Smooth muscle cell (in vitro differentiated cells): ENCODE measurements at regions not wholly inside any gene's neighbourhood (a gene's known extent, or its start where the extent isn't known, plus 50 kb on each side); places are given as distances from the start of the nearest gene placed in this dataset.

Experiments
- DNase-seq: peaks from one replicate; lab custom pipeline; 2025; ENCODE audit not compliant: unreplicated experiment; lab: John Stamatoyannopoulos, UW
- H2AFZ ChIP-seq: fragments of 200-600 bp; sonication (generic); 2 replicates; pipeline ENCODE4 v1.6.0; 2016; ENCODE audit warnings: antibody characterized with exemption, low read depth, mild to moderate bottlenecking
- H3F3A ChIP-seq: fragments of 200-600 bp; sonication (generic); 2 replicates; pipeline ENCODE4 v1.6.0; 2017; ENCODE audit warnings: antibody characterized with exemption, low read depth
- H3K27ac ChIP-seq: fragments of 200-600 bp; sonication (generic); 2 replicates; pipeline ENCODE4 v1.5.1; 2016; ENCODE audit warnings: low read depth, mild to moderate bottlenecking
- H3K27me3 ChIP-seq: fragments of 200-600 bp; sonication (generic); 2 replicates; pipeline ENCODE4 v1.6.1; 2016; ENCODE audit warnings: low read depth, mild to moderate bottlenecking
- H3K36me3 ChIP-seq: fragments of 200-600 bp; sonication (generic); 2 replicates; pipeline ENCODE4 v1.5.1; 2016; ENCODE audit warnings: low read depth
- H3K4me1 ChIP-seq: fragments of 200-600 bp; sonication (generic); 2 replicates; pipeline ENCODE4 v1.5.1; 2016; ENCODE audit warnings: low read depth
- H3K4me2 ChIP-seq: fragments of 200-600 bp; sonication (generic); 2 replicates; pipeline ENCODE4 v1.6.0; 2016; ENCODE audit warnings: mild to moderate bottlenecking
- H3K4me3 ChIP-seq: fragments of 200-600 bp; sonication (generic); 2 replicates; pipeline ENCODE4 v1.5.1; 2016; ENCODE audit warnings: mild to moderate bottlenecking
- H3K79me2 ChIP-seq: fragments of 200-600 bp; sonication (generic); 2 replicates; pipeline ENCODE4 v1.6.0; 2016; ENCODE audit warnings: low read depth, mild to moderate bottlenecking
- H3K9ac ChIP-seq: fragments of 200-600 bp; sonication (generic); 2 replicates; pipeline ENCODE4 v1.6.0; 2016; ENCODE audit warnings: low read depth
- H3K9me3 ChIP-seq: fragments of 200-600 bp; sonication (generic); replicated peaks from 2 replicates; pipeline ENCODE4 v1.5.1; 2016; ENCODE audit warnings: low read depth
- H4K20me1 ChIP-seq: fragments of 200-600 bp; sonication (generic); 2 replicates; pipeline ENCODE4 v1.6.0; 2016; ENCODE audit warnings: low read depth
- CTCF ChIP-seq: fragments of 200-600 bp; sonication (generic); IDR thresholded peaks from 2 replicates; pipeline ENCODE4 v1.5.1; 2017; ENCODE audit warnings: borderline replicate concordance, mild to moderate bottlenecking, antibody characterized with exemption; ENCODE audit not compliant: insufficient read depth, poor library complexity, severe bottlenecking
- WGBS: methylation state at CpG from one replicate; pipeline ENCODE4 v1.1.7; 2016; ENCODE audit warnings: low lambda C conversion rate; 5-methylcytosine and 5-hydroxymethylcytosine counted together

DNA sequence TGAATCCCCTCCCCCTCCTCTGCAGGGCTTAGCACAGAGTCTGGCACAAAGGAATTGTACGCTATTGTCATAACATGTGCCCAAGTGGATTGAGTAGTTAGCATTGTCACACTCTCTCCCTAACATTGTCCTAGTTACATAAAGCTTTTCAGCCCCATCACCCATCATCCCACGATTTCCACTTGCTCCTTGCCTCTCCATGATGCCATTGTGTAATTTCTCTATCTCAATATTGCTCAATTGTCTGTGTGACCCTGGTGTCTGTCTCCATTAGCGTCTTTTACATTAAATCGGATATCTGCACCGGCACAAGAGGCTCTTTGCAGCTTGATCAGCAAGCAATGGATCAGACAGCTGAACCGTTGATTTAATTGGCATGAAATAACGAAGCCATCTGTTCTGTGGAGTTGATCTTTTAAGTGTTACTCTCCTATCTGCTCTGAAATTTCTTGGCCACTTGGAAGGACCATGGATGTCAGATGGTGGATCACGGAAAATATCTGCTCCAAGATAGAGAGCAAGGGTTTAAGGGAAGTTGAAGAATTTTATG is 77.0 kb upstream of the HS3ST4 start:
- Histone ChIP-seq H3K4me2 (no peak overlapping the region), H3K9me3 (no peaks in the 10 kb centered on the region), H3K9ac (no peak overlapping the region), H3K4me1 (no peaks in the 10 kb centered on the region), H3K79me2 (no peaks in the 10 kb centered on the region), H4K20me1 (no peaks in the 10 kb centered on the region), H3K27me3 (no peaks in the 10 kb centered on the region), H3K36me3 (no peaks in the 10 kb centered on the region), H3K27ac (no peak overlapping the region), H2AFZ (no peak overlapping the region), H3F3A (no peaks in the 10 kb centered on the region), H3K4me3 (no peak overlapping the region)
- no peak for DNase-seq
- WGBS, result 91% methylated on average over 8 of the region's 8 CpGs
- TF ChIP-seq CTCF, result no peak

DNA sequence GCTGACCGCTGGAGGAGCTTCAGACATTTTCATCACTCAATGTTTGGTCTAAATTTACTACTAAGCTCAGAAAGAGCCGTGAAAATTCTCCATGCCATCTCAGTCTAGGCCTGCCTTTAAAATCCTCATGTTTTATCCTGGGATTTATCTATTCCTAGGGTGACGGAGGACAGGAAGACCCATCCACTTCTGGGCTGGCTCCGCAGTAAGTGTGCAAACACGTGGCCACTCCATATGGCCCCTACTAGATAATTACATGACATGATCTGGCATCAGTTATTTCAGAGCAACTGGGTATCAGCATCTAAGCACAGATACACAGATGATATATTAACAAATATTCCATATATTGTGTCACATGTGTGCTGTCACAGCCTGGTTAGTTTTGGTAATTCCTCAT is 77.8 kb upstream of the HS3ST4 start:
- DNase-seq, result no peak
- WGBS, result 61% methylated on average over 5 of the region's 5 CpGs
- Histone ChIP-seq H3K9ac (no peak overlapping the region), H3K27me3 (no peaks in the 10 kb centered on the region), H3K4me3 (no peak overlapping the region), H4K20me1 (no peaks in the 10 kb centered on the region), H3F3A (no peaks in the 10 kb centered on the region), H3K4me2 (no peak overlapping the region), H3K36me3 (no peaks in the 10 kb centered on the region), H3K79me2 (no peaks in the 10 kb centered on the region), H3K27ac (no peak overlapping the region), H3K4me1 (no peaks in the 10 kb centered on the region), H3K9me3 (no peaks in the 10 kb centered on the region), H2AFZ (no peak overlapping the region)
- TF ChIP-seq CTCF, result no peak

- Histone ChIP-seq H3K36me3 (no peaks in the 10 kb centered on the region), H3K4me3 (no peak overlapping the region), H3F3A (no peaks in the 10 kb centered on the region), H3K27ac (no peak overlapping the region), H3K4me2 (no peak overlapping the region), H3K9me3 (no peaks in the 10 kb centered on the region), H4K20me1 (no peaks in the 10 kb centered on the region), H3K9ac (no peak overlapping the region), H3K27me3 (no peaks in the 10 kb centered on the region), H3K79me2 (no peaks in the 10 kb centered on the region), H3K4me1 (no peaks in the 10 kb centered on the region), H2AFZ (no peak overlapping the region)
- TF ChIP-seq CTCF, result no peak
- no peak for DNase-seq
- WGBS, result 79% methylated on average over 9 of the region's 9 CpGs
These were observed 83.8 kb upstream of the HS3ST4 start for GRCh38 chr16:25608002-25608401.

- Histone ChIP-seq H4K20me1 (no peaks in the 10 kb centered on the region), H3K27me3 (no peaks in the 10 kb centered on the region), H3K9ac (no peak overlapping the region), H3K4me2 (no peak overlapping the region), H3K79me2 (no peaks in the 10 kb centered on the region), H3K4me3 (no peak overlapping the region), H3K36me3 (no peaks in the 10 kb centered on the region), H3F3A (no peaks in the 10 kb centered on the region), H3K9me3 (no peaks in the 10 kb centered on the region), H3K27ac (no peak overlapping the region), H3K4me1 (no peaks in the 10 kb centered on the region), H2AFZ (no peak overlapping the region)
- no peak for DNase-seq
- 89% methylated on average over 6 of the region's 6 CpGs for WGBS
- TF ChIP-seq CTCF, result no peak
These were observed 85.7 kb upstream of the HS3ST4 start for GRCh38 chr16:25606069-25606468.
